NCI-H1092 (cell line): ENCODE measurements at regions not wholly inside any gene's neighbourhood (a gene's known extent, or its start where the extent isn't known, plus 50 kb on each side); places are given as distances from the start of the nearest gene placed in this dataset.
"Not testable (repeated sequence)": the region's sequence is repeated elsewhere in the genome, so short reads cannot be mapped to it uniquely, and the experiment has no call there.

Experiments used
- DNase-seq: peaks from one replicate; lab custom pipeline; 2025; lab: John Stamatoyannopoulos, UW

- DNase-seq: no peak
Measured at GRCh38 chr2:65788556-65788955, 356.2 kb upstream of the SPRED2 start.

- DNase-seq: no peak
Measured at GRCh38 chr2:65786765-65787164, 354.4 kb upstream of the SPRED2 start.

GRCh38 chr2:65786007-65786717 is 353.8 kb upstream of the SPRED2 start:
- no peak for DNase-seq

GRCh38 chr2:65782996-65783650 is 350.7 kb upstream of the SPRED2 start:
- no peak for DNase-seq

GRCh38 chr2:65782186-65782585 is 349.8 kb upstream of the SPRED2 start:
- DNase-seq: no peak

- DNase-seq: no peak
Measured at GRCh38 chr2:65781756-65782155, 349.4 kb upstream of the SPRED2 start.

GRCh38 chr2:65779021-65779420 is 346.6 kb upstream of the SPRED2 start:
- DNase-seq: no peak

GRCh38 chr2:65778137-65778536 is 345.7 kb upstream of the SPRED2 start:
- DNase-seq: no peak

GRCh38 chr2:65775839-65776238 is 343.4 kb upstream of the SPRED2 start:
- no peak for DNase-seq

GRCh38 chr2:65767946-65768345 is 335.5 kb upstream of the SPRED2 start:
- no peak for DNase-seq

- no peak for DNase-seq
Measured at GRCh38 chr2:65766768-65767267, 334.4 kb upstream of the SPRED2 start.

- no peak for DNase-seq
Measured at GRCh38 chr2:65765376-65765775, 333.0 kb upstream of the SPRED2 start.

GRCh38 chr2:65762068-65762467 is 329.7 kb upstream of the SPRED2 start:
- no peak for DNase-seq

GRCh38 chr2:65754219-65754618 is 321.8 kb upstream of the SPRED2 start:
- DNase-seq: no peak

GRCh38 chr2:65751408-65751807 is 319.0 kb upstream of the SPRED2 start:
- DNase-seq: no peak

- no peak for DNase-seq
Measured at GRCh38 chr2:65749545-65749944, 317.1 kb upstream of the SPRED2 start.

- DNase-seq: not testable (repeated sequence)
Measured at GRCh38 chr2:65747875-65748274, 315.5 kb upstream of the SPRED2 start.

GRCh38 chr2:65746931-65747675 is 314.7 kb upstream of the SPRED2 start:
- no peak for DNase-seq

- DNase-seq: no peak
Measured at GRCh38 chr2:65744477-65745200, 312.2 kb upstream of the SPRED2 start.

GRCh38 chr2:65742977-65743376 is 310.6 kb upstream of the SPRED2 start:
- no peak for DNase-seq

- DNase-seq: no peak
Measured at GRCh38 chr2:65739927-65740326, 307.5 kb upstream of the SPRED2 start.

GRCh38 chr2:65737452-65738011 is 305.1 kb upstream of the SPRED2 start:
- no peak for DNase-seq
